K562 (cell line): ENCODE measurements at regions not wholly inside any gene's neighbourhood (a gene's known extent, or its start where the extent isn't known, plus 50 kb on each side); places are given as distances from the start of the nearest gene placed in this dataset.

Experiments used
- DEAF1 ChIP-seq: fragments of 450-650 bp; formaldehyde crosslinking; IDR thresholded peaks from 2 replicates; pipeline ENCODE4 v1.4.0; 2020; ENCODE audit warnings: mild to moderate bottlenecking, moderate library complexity
- MAFF ChIP-seq: IDR thresholded peaks from 2 replicates; pipeline ENCODE4 v1.6.1; 2012; ENCODE audit warnings: low read length, improper control_type of control experiment
- MAFK ChIP-seq: IDR thresholded peaks from 2 replicates; pipeline ENCODE4 v1.6.1; 2011; ENCODE audit warnings: low read length, improper control_type of control experiment
- MEF2A ChIP-seq: IDR thresholded peaks from 2 replicates; pipeline ENCODE4 v1.6.1; 2011; ENCODE audit warnings: low read depth, mild to moderate bottlenecking, low read length, moderate library complexity; ENCODE audit not compliant: control insufficient read depth
- NFE2 ChIP-seq: IDR thresholded peaks from 2 replicates; pipeline ENCODE4 v1.6.1; 2014; ENCODE audit warnings: antibody characterized with exemption, low read depth
- RAD21 ChIP-seq, 2 experiments: fragments of 250-450 bp in 1 of 2; fragments of 450-650 bp in 1 of 2; sonication (Bioruptor Pico) in 1 of 2; formaldehyde crosslinking in 1 of 2; IDR thresholded peaks in 1 of 2; conservative IDR thresholded peaks in 1 of 2; 2 replicates each; pipeline versions ENCODE4 v1.4.0 to v1.8.0; 2020 to 2022; ENCODE audit warnings: mild to moderate bottlenecking in 2 of 2, moderate library complexity in 1 of 2
- SMC3 ChIP-seq: conservative IDR thresholded peaks from 2 replicates; pipeline ENCODE4 v1.6.1; 2011; ENCODE audit warnings: low read depth, low read length, improper control_type of control experiment; ENCODE audit not compliant: insufficient read depth
- ZBTB5 ChIP-seq: fragments of 450-650 bp; IDR thresholded peaks from 2 replicates; pipeline ENCODE4 v1.6.1; 2017; ENCODE audit warnings: antibody characterized with exemption
- ZNF316 ChIP-seq: fragments of 450-650 bp; IDR thresholded peaks from 2 replicates; pipeline ENCODE4 v1.6.1; 2016

- TF ChIP-seq DEAF1 (CRISPR knock-in tag) (peak; percentile 58; the same call in 1 of the 2 replicates), MAFF (peak; percentile 100), ZNF316 (peak; percentile 99), NFE2 (peak; percentile 67), MAFK (peak; percentile 99), ZBTB5 (no peak), RAD21 (CRISPR knock-in tag; conservative IDR thresholded peaks at IDR 0.05 in 1 of 2, IDR thresholded peaks at IDR 0.05 in 1 of 2) (peak; percentile 76 to 91), SMC3 (0 out of 2 replicates have a peak, but pooled peaks have one; percentile 22), MEF2A (peak; percentile 98)
- TF ChIP-seq, all 486 proteins: peak for 13
Measured at GRCh38 chr10:9331583-9332008, 1277.1 kb downstream of the GATA3 start (continued).
